ENCODE measurements at regions not wholly inside any gene's neighbourhood (a gene's known extent, or its start where the extent isn't known, plus 50 kb on each side); places are given as distances from the start of the nearest gene placed in this dataset.

DNA sequence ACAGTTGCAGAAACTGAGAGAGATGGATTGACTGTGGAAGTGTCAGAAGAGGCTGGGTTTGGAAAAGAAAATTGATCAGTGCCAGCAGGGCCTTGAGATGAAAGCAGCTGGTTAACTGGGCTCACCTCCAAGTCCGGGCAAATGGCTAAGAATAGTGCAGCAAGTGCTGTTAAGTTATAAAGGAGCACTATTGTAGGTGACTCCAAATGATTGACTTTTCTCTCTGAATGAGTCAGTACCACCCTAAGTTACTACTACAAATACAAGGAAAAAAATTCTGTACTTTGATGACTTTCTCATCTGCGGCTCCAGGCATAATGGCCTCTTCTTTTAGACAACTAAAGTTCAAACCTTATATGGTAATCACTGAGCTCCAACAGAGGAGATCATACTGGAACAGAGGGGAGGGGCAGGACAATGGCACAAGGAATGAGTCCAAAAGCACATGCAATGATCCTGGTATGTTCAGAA is 733.4 kb upstream of the INTU start:
- Histone ChIP-seq H3K27ac (ENCODE audit: low read depth, low read length) (no peak overlapping the region), H3F3A (ENCODE audit: control insufficient read depth, insufficient read depth) (no peaks in the 10 kb centered on the region), H3K36me3 (ENCODE audit: control insufficient read depth, low read length) (no peaks in the 10 kb centered on the region), H3K9me3 (ENCODE audit: control insufficient read depth, insufficient read depth, low read length) (peaks cover 27% of the 10 kb centered on the region; the same call in 1 of the 2 replicates), H3K79me2 (ENCODE audit: control insufficient read depth, low read length) (no peaks in the 10 kb centered on the region), H3K9me2 (replicated peaks; ENCODE audit: control insufficient read depth, low read length) (no peaks in the 10 kb centered on the region), H3K4me1 (ENCODE audit: control insufficient read depth, low read length) (no peaks in the 10 kb centered on the region), H3K27me3 (ENCODE audit: control insufficient read depth, low read length) (no peaks in the 10 kb centered on the region), H3K4me3 (ENCODE audit: low read length) (no peak overlapping the region), H3K4me2 (ENCODE audit: low read length) (no peak overlapping the region), H4K20me1 (ENCODE audit: control insufficient read depth, insufficient read depth, low read depth, low read length) (no peaks in the 10 kb centered on the region)
- TF ChIP-seq, protein P1, sequence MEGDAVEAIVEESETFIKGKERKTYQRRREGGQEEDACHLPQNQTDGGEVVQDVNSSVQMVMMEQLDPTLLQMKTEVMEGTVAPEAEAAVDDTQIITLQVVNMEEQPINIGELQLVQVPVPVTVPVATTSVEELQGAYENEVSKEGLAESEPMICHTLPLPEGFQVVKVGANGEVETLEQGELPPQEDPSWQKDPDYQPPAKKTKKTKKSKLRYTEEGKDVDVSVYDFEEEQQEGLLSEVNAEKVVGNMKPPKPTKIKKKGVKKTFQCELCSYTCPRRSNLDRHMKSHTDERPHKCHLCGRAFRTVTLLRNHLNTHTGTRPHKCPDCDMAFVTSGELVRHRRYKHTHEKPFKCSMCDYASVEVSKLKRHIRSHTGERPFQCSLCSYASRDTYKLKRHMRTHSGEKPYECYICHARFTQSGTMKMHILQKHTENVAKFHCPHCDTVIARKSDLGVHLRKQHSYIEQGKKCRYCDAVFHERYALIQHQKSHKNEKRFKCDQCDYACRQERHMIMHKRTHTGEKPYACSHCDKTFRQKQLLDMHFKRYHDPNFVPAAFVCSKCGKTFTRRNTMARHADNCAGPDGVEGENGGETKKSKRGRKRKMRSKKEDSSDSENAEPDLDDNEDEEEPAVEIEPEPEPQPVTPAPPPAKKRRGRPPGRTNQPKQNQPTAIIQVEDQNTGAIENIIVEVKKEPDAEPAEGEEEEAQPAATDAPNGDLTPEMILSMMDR (IDR thresholded peaks at IDR 0.05; ENCODE audit: low read depth, low read length, poor library complexity, severe bottlenecking), result no peak
- no peak for TF ChIP-seq EZH2phosphoT487 (IDR thresholded peaks at IDR 0.05; ENCODE audit: borderline replicate concordance, low read length)

DNA sequence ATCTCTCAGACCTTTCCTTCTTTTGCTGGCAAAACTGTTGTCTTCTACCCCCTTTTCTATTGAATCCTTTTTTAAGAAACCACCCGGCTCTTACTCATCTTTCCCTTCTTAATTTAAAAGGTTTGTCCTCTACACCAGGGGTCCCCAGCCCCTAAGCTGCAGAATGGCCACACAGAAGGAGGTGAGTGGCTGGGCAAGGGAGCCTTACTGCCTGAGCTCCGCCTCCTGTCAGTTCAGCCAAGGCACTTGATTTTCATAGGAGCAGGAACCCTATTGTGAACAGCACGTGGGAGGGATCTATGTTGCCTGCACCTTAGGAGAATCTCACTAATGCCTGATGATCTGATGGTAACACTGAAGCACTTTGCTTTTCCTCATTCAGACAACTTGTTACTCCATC is 726.3 kb upstream of the INTU start:
- Histone ChIP-seq H4K20me1 (ENCODE audit: control insufficient read depth, insufficient read depth, low read depth, low read length) (no peaks in the 10 kb centered on the region), H3F3A (ENCODE audit: control insufficient read depth, insufficient read depth) (no peaks in the 10 kb centered on the region), H3K27ac (ENCODE audit: low read depth, low read length) (no peak overlapping the region), H3K4me2 (ENCODE audit: low read length) (no peak overlapping the region), H3K4me3 (ENCODE audit: low read length) (no peak overlapping the region), H3K9me3 (ENCODE audit: control insufficient read depth, insufficient read depth, low read length) (no peaks in the 10 kb centered on the region), H3K4me1 (ENCODE audit: control insufficient read depth, low read length) (no peaks in the 10 kb centered on the region), H3K9me2 (replicated peaks; ENCODE audit: control insufficient read depth, low read length) (no peaks in the 10 kb centered on the region), H3K79me2 (ENCODE audit: control insufficient read depth, low read length) (no peaks in the 10 kb centered on the region), H3K27me3 (ENCODE audit: control insufficient read depth, low read length) (no peaks in the 10 kb centered on the region), H3K36me3 (ENCODE audit: control insufficient read depth, low read length) (no peaks in the 10 kb centered on the region)
- TF ChIP-seq, protein P1 (IDR thresholded peaks at IDR 0.05; ENCODE audit: low read depth, low read length, poor library complexity, severe bottlenecking), result no peak
- no peak for TF ChIP-seq EZH2phosphoT487 (IDR thresholded peaks at IDR 0.05; ENCODE audit: borderline replicate concordance, low read length)

DNA sequence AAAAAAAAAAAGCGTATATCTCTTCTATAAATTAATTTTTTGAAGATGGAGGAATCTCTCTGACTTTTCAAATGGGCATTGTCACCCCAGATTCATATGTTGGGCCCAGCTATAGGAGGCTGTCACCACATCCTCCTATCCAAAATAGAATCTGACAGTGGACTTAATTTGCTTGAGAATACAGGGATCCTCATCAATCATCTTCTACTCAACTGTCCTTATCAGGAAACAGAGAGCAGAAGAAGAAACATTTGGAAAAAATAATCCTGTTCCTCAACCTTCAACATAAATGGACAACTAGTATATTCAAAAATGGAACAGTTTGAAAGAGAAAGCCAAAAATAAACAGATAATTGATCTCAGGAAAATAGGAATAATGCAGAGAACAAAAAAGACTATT is 725.4 kb upstream of the INTU start:
- Histone ChIP-seq H3K4me2 (ENCODE audit: low read length) (no peak overlapping the region), H3K27ac (ENCODE audit: low read depth, low read length) (no peak overlapping the region), H3F3A (ENCODE audit: control insufficient read depth, insufficient read depth) (no peaks in the 10 kb centered on the region), H3K4me1 (ENCODE audit: control insufficient read depth, low read length) (no peaks in the 10 kb centered on the region), H4K20me1 (ENCODE audit: control insufficient read depth, insufficient read depth, low read depth, low read length) (no peaks in the 10 kb centered on the region), H3K27me3 (ENCODE audit: control insufficient read depth, low read length) (no peaks in the 10 kb centered on the region), H3K4me3 (ENCODE audit: low read length) (no peak overlapping the region), H3K9me2 (replicated peaks; ENCODE audit: control insufficient read depth, low read length) (no peaks in the 10 kb centered on the region), H3K9me3 (ENCODE audit: control insufficient read depth, insufficient read depth, low read length) (no peaks in the 10 kb centered on the region), H3K79me2 (ENCODE audit: control insufficient read depth, low read length) (no peaks in the 10 kb centered on the region), H3K36me3 (ENCODE audit: control insufficient read depth, low read length) (no peaks in the 10 kb centered on the region)
- no peak for TF ChIP-seq EZH2phosphoT487 (IDR thresholded peaks at IDR 0.05; ENCODE audit: borderline replicate concordance, low read length)
- TF ChIP-seq, protein P1 (IDR thresholded peaks at IDR 0.05; ENCODE audit: low read depth, low read length, poor library complexity, severe bottlenecking), result no peak
